ENCODE measurements at regions not wholly inside any gene's neighbourhood (a gene's known extent, or its start where the extent isn't known, plus 50 kb on each side); places are given as distances from the start of the nearest gene placed in this dataset.

- no peak for DNase-seq
Observed at GRCh38 chr15:39495871-39496840, 84.7 kb upstream of the THBS1 start.

DNA sequence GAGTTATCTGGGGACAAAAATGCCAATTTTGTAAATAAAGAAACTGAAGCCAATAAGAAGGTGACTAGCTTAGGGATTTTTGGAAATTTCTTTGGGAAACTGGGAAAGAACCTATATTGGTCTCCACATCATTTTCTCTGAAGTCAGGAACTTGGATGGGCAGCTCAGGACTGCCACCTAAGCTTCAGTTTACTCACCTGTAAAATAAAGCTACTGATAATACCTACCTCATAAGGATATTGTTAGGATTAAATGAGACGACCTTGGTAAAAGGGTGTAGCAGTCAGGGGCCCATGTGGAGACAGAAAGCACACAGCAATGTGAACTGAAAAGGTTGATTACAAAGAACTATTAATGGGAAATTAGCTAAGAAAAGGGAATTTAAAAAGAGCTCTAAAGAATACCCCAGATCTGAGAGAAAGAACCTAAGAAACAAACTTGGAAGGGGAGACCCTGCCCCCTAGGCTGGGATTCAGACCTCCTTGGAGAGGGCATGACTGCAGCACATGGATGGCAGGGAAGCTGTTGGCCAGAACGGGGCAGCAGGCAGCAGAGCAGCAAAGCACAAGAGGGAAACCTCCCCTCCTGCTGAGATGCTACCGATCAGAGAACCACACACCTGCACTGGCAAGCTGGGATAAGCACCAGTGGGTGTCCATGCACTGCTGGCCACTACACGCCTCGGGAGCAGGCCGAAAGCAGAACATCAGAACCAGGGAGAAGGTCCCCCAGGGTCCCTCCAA is 83.7 kb upstream of the THBS1 start:
- DNase-seq = no peak

GRCh38 chr15:39497759-39498565 is 82.9 kb upstream of the THBS1 start:
- no peak for DNase-seq

- no peak for DNase-seq
Observed at GRCh38 chr15:39498629-39499028, 82.2 kb upstream of the THBS1 start.

DNA sequence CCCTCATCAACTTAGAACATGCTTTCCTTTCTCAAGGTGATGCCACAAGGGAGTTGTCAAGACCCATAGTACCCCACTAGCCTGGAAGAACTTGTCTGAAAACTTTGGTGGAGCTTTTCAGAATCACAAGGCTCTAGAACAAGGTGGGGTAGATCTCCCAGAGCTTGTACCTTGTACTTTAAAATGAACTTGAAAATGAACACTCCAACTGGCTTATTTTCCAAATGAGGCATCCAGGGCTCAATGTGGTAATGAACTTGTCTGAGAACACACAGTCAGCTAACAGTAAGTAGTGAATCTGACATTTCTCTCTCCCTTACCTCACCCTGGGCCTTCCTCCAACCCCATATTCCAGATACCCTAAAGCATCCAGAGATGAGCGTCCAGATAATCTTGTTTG is 81.8 kb upstream of the THBS1 start:
- DNase-seq = no peak

GRCh38 chr15:39499681-39500080 is 81.2 kb upstream of the THBS1 start:
- DNase-seq = no peak

GRCh38 chr15:39501366-39502081 is 79.4 kb upstream of the THBS1 start:
- DNase-seq = no peak

DNA sequence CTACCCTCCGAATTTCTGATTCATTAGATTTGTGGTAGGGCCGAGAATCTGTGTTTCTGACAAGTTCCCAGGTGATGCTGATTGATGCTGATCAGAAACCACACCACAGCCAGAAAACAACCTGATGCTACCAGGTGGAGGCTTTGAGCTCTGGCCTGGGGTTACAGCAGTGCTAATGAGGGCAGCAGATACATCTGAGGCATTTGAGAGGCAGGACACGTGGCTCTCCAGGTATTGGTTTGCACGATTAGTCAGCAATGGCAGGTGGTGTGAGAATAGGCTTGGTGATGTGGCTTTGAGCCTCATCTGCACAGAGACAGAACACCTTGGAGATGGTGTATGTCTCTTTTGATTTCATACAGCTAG is 78.8 kb upstream of the THBS1 start:
- no peak for DNase-seq

GRCh38 chr15:39502611-39503195 is 78.2 kb upstream of the THBS1 start:
- no peak for DNase-seq

DNA sequence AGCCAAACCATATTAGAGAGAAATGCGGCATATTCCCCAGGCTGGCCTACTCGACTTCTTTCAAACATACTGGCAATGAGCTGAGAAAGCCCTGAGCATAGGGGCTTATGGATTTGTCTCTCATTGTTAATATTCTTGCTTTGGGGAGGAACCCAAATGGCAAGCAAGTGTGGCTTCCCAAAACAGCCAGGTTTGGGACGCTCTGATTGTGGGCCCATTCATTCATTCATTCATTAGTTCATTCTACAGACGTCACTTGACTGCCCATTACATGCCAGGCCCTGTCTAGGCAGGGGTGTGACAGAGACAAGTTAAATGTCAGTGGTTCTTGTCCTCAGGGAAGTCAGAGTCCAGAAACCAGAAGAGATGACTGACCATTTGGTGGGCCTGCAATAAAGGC is 77.4 kb upstream of the THBS1 start:
- no peak for DNase-seq

GRCh38 chr15:39504808-39505207 is 76.1 kb upstream of the THBS1 start:
- no peak for DNase-seq

- no peak for DNase-seq
Observed at GRCh38 chr15:39506146-39506545, 74.7 kb upstream of the THBS1 start.

DNA sequence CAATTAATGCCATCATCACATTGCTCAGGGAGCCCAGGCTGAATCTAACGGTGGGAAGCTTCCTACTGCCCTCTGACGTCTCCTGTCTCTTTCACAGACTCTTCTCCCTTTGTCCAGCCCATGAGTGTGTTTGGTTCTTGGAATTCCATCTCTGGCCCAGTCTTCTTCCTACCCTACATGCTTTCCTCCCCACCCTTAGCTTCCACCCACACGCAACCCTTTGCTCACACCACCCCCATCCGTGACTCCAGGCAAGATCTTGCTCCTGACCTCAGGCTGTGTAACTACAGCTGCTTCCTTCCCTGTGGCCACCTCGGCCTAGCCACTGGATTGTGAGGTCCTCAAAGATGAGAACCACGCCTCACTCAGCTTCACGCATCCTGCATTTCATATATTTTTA is 72.3 kb upstream of the THBS1 start:
- DNase-seq = no peak

GRCh38 chr15:39510001-39510701 is 70.7 kb upstream of the THBS1 start:
- no peak for DNase-seq

- DNase-seq = no peak
Observed at GRCh38 chr15:39511000-39511915, 69.6 kb upstream of the THBS1 start.

DNA sequence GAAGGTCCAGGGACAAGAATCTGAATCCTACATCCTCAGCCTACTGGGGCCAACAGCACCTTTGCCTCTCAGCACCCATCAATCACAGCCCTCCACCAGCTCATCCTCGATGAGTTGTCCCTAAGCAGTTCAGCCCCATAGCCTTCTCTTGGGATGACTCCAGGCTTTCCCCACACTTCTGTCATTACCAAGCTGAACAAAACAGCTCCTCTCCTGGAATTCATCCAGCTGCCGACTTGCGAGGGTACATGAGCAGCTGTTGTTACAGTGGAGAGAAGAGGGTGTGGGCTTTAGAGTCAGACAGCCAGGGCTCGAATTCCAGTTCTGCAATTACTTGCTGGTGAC is 69.0 kb upstream of the THBS1 start:
- DNase-seq = no peak

DNA sequence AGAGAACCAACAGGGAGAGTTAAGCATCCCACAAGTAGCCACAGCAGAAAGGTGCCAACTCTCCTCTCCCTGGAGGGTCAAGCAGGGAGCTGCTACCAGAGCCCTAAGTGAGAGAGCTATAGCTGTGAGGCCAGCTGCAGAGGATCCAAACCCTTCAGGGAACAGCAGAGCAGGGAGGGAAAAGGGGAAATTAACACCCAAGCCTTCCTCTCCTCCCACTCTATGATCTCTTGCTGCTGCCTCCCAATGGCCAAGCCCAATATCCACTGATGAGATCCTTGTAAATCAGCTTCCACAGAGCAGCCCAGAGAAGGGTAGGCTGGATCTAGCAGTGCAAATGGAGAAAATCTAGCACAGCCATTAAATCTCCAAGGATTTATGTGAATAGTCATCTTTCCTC is 68.2 kb upstream of the THBS1 start:
- DNase-seq = no peak

GRCh38 chr15:39513936-39514335 is 66.9 kb upstream of the THBS1 start:
- DNase-seq = no peak

GRCh38 chr15:39514933-39515332 is 65.9 kb upstream of the THBS1 start:
- DNase-seq = no peak

DNA sequence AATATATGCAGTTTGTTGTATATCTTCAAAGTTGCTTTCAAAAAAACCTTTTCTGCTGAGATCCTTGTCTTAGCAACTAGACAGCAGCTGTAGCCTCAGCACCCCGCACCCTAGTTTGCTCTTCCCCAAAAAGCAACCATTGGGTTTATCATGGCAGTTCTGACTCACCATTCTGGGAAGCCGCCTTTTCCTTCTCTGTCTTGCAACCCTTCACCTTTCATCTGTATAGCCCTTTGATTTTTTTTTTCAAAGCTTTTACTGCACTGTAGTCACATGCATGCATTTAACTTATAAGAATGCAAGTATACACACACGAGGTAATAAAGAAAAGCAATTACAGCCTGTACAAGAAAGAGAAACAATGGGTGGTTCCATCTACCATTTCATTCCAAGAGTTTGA is 65.1 kb upstream of the THBS1 start:
- DNase-seq = no peak

Data from activated CD4-positive, alpha-beta T cell treated with anti-CD3 and anti-CD28 coated beads for 48 hours (primary cell).